Vagina (tissue), 2 donors: ENCODE measurements at regions not wholly inside any gene's neighbourhood (a gene's known extent, or its start where the extent isn't known, plus 50 kb on each side); places are given as distances from the start of the nearest gene placed in this dataset.

Experiments
- DNase-seq, 2 donors: peaks; one replicate each; pipeline ENCODE4 v3.0.0-alpha.2; 2017; ENCODE audit errors: extremely low spot score in 2 of 2
- H3K27ac ChIP-seq: fragments of 200-600 bp; sonication (generic); one replicate; pipeline ENCODE4 v1.5.1; 2019
- H3K27me3 ChIP-seq: fragments of 200-600 bp; sonication (generic); one replicate; pipeline ENCODE4 v1.5.1; 2019
- H3K36me3 ChIP-seq, 2 donors: fragments of 200-600 bp; sonication (generic); one replicate each; pipeline ENCODE4 v1.5.1; 2017 to 2019
- H3K4me1 ChIP-seq: fragments of 200-600 bp; sonication (generic); one replicate; pipeline ENCODE4 v1.5.1; 2019
- H3K4me3 ChIP-seq, 2 donors: fragments of 200-600 bp; sonication (generic); 1 replicate in 1 of 2; 2 replicates in 1 of 2; pipeline ENCODE4 v1.5.1; 2016 to 2019
- H3K9me3 ChIP-seq: fragments of 200-600 bp; sonication (generic); one replicate; pipeline ENCODE4 v1.5.1; 2019
- CTCF ChIP-seq, 3 experiments: fragments of 450-650 bp in 2 of 3; fragments of 200-600 bp in 1 of 3; sonication (generic) in 1 of 3; IDR thresholded peaks; one replicate each; pipeline ENCODE4 v1.5.1; 2017 to 2019; ENCODE audit warnings: antibody characterized with exemption in 3 of 3, mild to moderate bottlenecking in 2 of 3, moderate library complexity in 2 of 3
- POLR2A ChIP-seq, 2 donors: fragments of 450-650 bp; IDR thresholded peaks; one replicate each; pipeline ENCODE4 v1.6.1; 2017; ENCODE audit warnings: antibody characterized with exemption in 2 of 2, mild to moderate bottlenecking in 2 of 2, moderate library complexity in 2 of 2
- POLR2AphosphoS5 ChIP-seq, 2 donors: sonication (generic); formaldehyde crosslinking; IDR thresholded peaks; one replicate each; pipeline ENCODE4 v1.9.0; 2017; ENCODE audit warnings: antibody characterized with exemption in 2 of 2, mild to moderate bottlenecking in 2 of 2, low read depth in 1 of 2; ENCODE audit not compliant: insufficient read depth in 1 of 2
- intact Hi-C: fragments of 100-400 bp; cut with DNase I; formaldehyde crosslinking; loops from one replicate; pipeline ENCODE4 v1.15.1; 2023

- DNase-seq, result no peak
- H3K36me3 ChIP-seq, result no peaks in the 10 kb centered on the region
- TF ChIP-seq POLR2A (IDR thresholded peaks at IDR 0.05), result no peak
- no peak for TF ChIP-seq POLR2AphosphoS5 (IDR thresholded peaks at IDR 0.05; ENCODE audit: insufficient read depth in 1 of 2, low read depth in 1 of 2)
- no peak for TF ChIP-seq CTCF (IDR thresholded peaks at IDR 0.05)
- intact Hi-C loops, result no loop called here
- H3K27ac ChIP-seq, result no peak overlapping the region
- no peaks in the 10 kb centered on the region for H3K4me1 ChIP-seq
- H3K9me3 ChIP-seq, result no peaks in the 10 kb centered on the region
- no peak overlapping the region for H3K4me3 ChIP-seq
- no peaks in the 10 kb centered on the region for H3K27me3 ChIP-seq
These were observed 886.2 kb downstream of the ARAP2 start for GRCh38 chr4:35358001-35358584.

- TF ChIP-seq CTCF (IDR thresholded peaks at IDR 0.05) (no peak), POLR2A (IDR thresholded peaks at IDR 0.05) (no peak), POLR2AphosphoS5 (IDR thresholded peaks at IDR 0.05; ENCODE audit: insufficient read depth in 1 of 2, low read depth in 1 of 2) (no peak)
- Histone ChIP-seq H3K36me3 (no peaks in the 10 kb centered on the region), H3K27me3 (no peaks in the 10 kb centered on the region), H3K4me1 (no peaks in the 10 kb centered on the region), H3K4me3 (no peak overlapping the region), H3K9me3 (no peaks in the 10 kb centered on the region), H3K27ac (no peak overlapping the region)
- intact Hi-C loops, result no loop called here
- no peak for DNase-seq
These were observed 879.9 kb downstream of the ARAP2 start for GRCh38 chr4:35364321-35364870.

- intact Hi-C loops, result no loop called here
- Histone ChIP-seq H3K27me3 (no peaks in the 10 kb centered on the region), H3K9me3 (no peaks in the 10 kb centered on the region), H3K27ac (no peak overlapping the region), H3K36me3 (no peaks in the 10 kb centered on the region), H3K4me3 (no peak overlapping the region), H3K4me1 (no peaks in the 10 kb centered on the region)
- no peak for TF ChIP-seq POLR2AphosphoS5 (IDR thresholded peaks at IDR 0.05; ENCODE audit: insufficient read depth in 1 of 2, low read depth in 1 of 2)
- no peak for DNase-seq
These were observed 879.1 kb downstream of the ARAP2 start for GRCh38 chr4:35365186-35365585.

GRCh38 chr4:35399912-35400311 lies 844.4 kb downstream of the ARAP2 start:
- Histone ChIP-seq H3K4me1 (no peaks in the 10 kb centered on the region), H3K27ac (no peak overlapping the region), H3K36me3 (no peaks in the 10 kb centered on the region), H3K4me3 (no peak overlapping the region), H3K9me3 (no peaks in the 10 kb centered on the region), H3K27me3 (no peaks in the 10 kb centered on the region)
- intact Hi-C loops, result no loop called here
- no peak for TF ChIP-seq POLR2A (IDR thresholded peaks at IDR 0.05)
- no peak for TF ChIP-seq CTCF (IDR thresholded peaks at IDR 0.05)
- no peak for TF ChIP-seq POLR2AphosphoS5 (IDR thresholded peaks at IDR 0.05; ENCODE audit: insufficient read depth in 1 of 2, low read depth in 1 of 2)
- DNase-seq, result no peak

GRCh38 chr4:35423104-35423503 lies 821.2 kb downstream of the ARAP2 start:
- TF ChIP-seq POLR2AphosphoS5 (IDR thresholded peaks at IDR 0.05; ENCODE audit: insufficient read depth in 1 of 2, low read depth in 1 of 2) (no peak), POLR2A (IDR thresholded peaks at IDR 0.05) (no peak), CTCF (IDR thresholded peaks at IDR 0.05) (no peak)
- DNase-seq, result no peak
- intact Hi-C loops, result no loop called here
- no peaks in the 10 kb centered on the region for H3K9me3 ChIP-seq
- no peak overlapping the region for H3K27ac ChIP-seq
- H3K4me3 ChIP-seq, result no peak overlapping the region
- H3K36me3 ChIP-seq, result no peaks in the 10 kb centered on the region
- H3K4me1 ChIP-seq, result no peaks in the 10 kb centered on the region
- H3K27me3 ChIP-seq, result no peaks in the 10 kb centered on the region
